ENCODE measurements at regions not wholly inside any gene's neighbourhood (a gene's known extent, or its start where the extent isn't known, plus 50 kb on each side); places are given as distances from the start of the nearest gene placed in this dataset.

DNA sequence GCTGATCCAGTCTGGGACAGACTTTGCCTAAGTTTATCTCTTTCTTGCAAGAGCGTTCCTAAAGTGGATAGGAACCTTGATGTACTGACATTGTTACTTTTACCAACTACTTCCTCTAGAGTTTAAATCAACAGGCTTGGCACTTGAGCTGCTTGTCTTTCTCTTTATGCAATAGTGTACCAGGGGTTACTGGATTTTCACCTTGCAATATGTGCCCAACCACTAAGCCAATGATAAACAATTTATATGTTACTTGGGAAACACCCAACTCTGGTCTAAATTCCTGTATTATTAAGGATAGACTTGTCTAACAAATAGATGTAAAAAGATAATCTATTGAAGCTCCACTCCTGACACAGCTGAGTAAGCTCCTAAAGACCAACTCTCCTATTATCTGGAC lies 470.2 kb downstream of the SH2D4B start:
- Histone ChIP-seq H3K4me3 (ENCODE audit: low read depth in 2 of 2, low read length in 2 of 2) (no peak overlapping the region), H3K27ac (ENCODE audit: low read length) (no peak overlapping the region), H3K36me3 (ENCODE audit: control insufficient read depth, insufficient read depth, low read length) (no peaks in the 10 kb centered on the region), H3K9me3 (ENCODE audit: control insufficient read depth, insufficient read depth, low read depth, low read length) (no peaks in the 10 kb centered on the region), H3K4me1 (ENCODE audit: control insufficient read depth, insufficient read depth, low read length) (no peaks in the 10 kb centered on the region), H3K27me3 (ENCODE audit: control insufficient read depth, insufficient read depth, low read length) (no peaks in the 10 kb centered on the region)
- no peak for ATAC-seq
- BruUV-seq (replicated peaks): no TSS peak
- no peak for DNase-seq (ENCODE audit: low read depth, low spot score)
- intact Hi-C loops (cut with micrococcal nuclease; ENCODE audit: unreplicated experiment): no loop called here
- ChIA-PET CTCF (no interaction called here), POLR2A (no interaction called here)
- TF ChIP-seq SIN3A (IDR thresholded peaks at IDR 0.05; ENCODE audit: borderline replicate concordance, insufficient read depth, low read depth, low read length): no peak
- in situ Hi-C loops (cut with HindIII; ENCODE audit: low pct_unique_long_range_greater_than_20kb, low sequenced_read_pairs): no loop called here

DNA sequence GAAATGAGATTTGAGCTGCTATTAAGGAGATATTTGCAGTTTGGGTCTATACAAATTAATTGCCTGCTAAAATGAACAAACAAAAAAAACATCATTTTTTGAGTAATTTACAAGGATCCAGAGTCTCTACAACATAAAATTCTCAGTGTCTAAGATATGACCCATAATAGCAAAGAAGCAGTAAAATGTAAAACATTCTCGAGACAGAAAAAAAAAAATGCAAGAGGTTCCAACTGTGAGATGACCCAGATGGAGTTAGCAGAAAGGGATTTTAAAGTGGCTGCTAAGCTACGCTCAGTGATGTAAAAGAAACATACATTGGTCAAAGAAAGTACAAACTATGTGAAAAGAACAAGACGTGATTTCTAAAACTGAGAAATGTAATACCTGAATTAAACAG lies 471.0 kb downstream of the SH2D4B start:
- Histone ChIP-seq H3K27me3 (ENCODE audit: control insufficient read depth, insufficient read depth, low read length) (no peaks in the 10 kb centered on the region), H3K4me3 (ENCODE audit: low read depth in 2 of 2, low read length in 2 of 2) (no peak overlapping the region), H3K9me3 (ENCODE audit: control insufficient read depth, insufficient read depth, low read depth, low read length) (no peaks in the 10 kb centered on the region), H3K36me3 (ENCODE audit: control insufficient read depth, insufficient read depth, low read length) (no peaks in the 10 kb centered on the region), H3K27ac (ENCODE audit: low read length) (no peak overlapping the region), H3K4me1 (ENCODE audit: control insufficient read depth, insufficient read depth, low read length) (no peaks in the 10 kb centered on the region)
- CTCF ChIA-PET: no interaction called here
- intact Hi-C loops (cut with micrococcal nuclease; ENCODE audit: unreplicated experiment) (no loop called here), in situ Hi-C loops (cut with HindIII; ENCODE audit: low pct_unique_long_range_greater_than_20kb, low sequenced_read_pairs) (no loop called here)
- DNase-seq (ENCODE audit: low read depth, low spot score): no peak
- POLR2A ChIA-PET: no interaction called here
- TF ChIP-seq TCF7L2 (IDR thresholded peaks at IDR 0.05; ENCODE audit: low read depth, low read length) (no peak), POLR2AphosphoS5 (IDR thresholded peaks at IDR 0.05; ENCODE audit: low read depth, low read length) (no peak), CTCF (IDR thresholded peaks at IDR 0.05) (no peak), REST (IDR thresholded peaks at IDR 0.05; ENCODE audit: insufficient read depth in 1 of 2, low read depth in 2 of 2, low read length in 1 of 2) (no peak), SIN3A (IDR thresholded peaks at IDR 0.05; ENCODE audit: borderline replicate concordance, insufficient read depth, low read depth, low read length) (no peak)
- BruUV-seq (replicated peaks): no TSS peak
- ATAC-seq: no peak

DNA sequence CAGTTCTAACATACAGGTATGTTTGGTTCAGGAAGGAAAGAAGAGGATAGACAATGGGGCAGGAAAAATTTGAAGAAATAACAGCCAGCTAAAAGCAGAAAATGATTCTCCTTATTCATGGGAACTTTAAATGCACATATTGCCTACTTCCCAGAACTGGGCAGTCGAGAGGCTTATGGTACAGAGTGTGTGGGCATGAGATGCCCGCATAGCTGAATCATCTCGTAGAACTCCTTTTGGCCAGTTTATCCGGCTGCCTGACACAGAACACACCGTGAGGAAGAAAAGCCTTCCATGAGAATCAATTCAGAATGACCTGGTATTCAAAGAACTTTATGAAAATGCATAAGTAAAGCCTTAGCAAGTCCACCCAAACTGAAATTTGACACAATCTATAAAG lies 471.6 kb downstream of the SH2D4B start:
- H3K36me3 ChIP-seq (ENCODE audit: control insufficient read depth, insufficient read depth, low read length): no peaks in the 10 kb centered on the region
- no peak for DNase-seq (ENCODE audit: low read depth, low spot score)
- no peaks in the 10 kb centered on the region for H3K4me1 ChIP-seq (ENCODE audit: control insufficient read depth, insufficient read depth, low read length)
- ChIA-PET POLR2A (no interaction called here), CTCF (no interaction called here)
- H3K4me3 ChIP-seq (ENCODE audit: low read depth in 2 of 2, low read length in 2 of 2): no peak overlapping the region
- TF ChIP-seq REST (IDR thresholded peaks at IDR 0.05; ENCODE audit: insufficient read depth in 1 of 2, low read depth in 2 of 2, low read length in 1 of 2): no peak
- no peak for TF ChIP-seq TCF7L2 (IDR thresholded peaks at IDR 0.05; ENCODE audit: low read depth, low read length)
- no peak for TF ChIP-seq SIN3A (IDR thresholded peaks at IDR 0.05; ENCODE audit: borderline replicate concordance, insufficient read depth, low read depth, low read length)
- no peak for TF ChIP-seq CTCF (IDR thresholded peaks at IDR 0.05)
- intact Hi-C loops (cut with micrococcal nuclease; ENCODE audit: unreplicated experiment) (no loop called here), in situ Hi-C loops (cut with HindIII; ENCODE audit: low pct_unique_long_range_greater_than_20kb, low sequenced_read_pairs) (no loop called here)
- no peaks in the 10 kb centered on the region for H3K27me3 ChIP-seq (ENCODE audit: control insufficient read depth, insufficient read depth, low read length)
- no peak for ATAC-seq
- no peaks in the 10 kb centered on the region for H3K9me3 ChIP-seq (ENCODE audit: control insufficient read depth, insufficient read depth, low read depth, low read length)
- BruUV-seq (replicated peaks): no TSS peak
- H3K27ac ChIP-seq (ENCODE audit: low read length): no peak overlapping the region

Data from Panc1 (cell line).